ENCODE measurements at regions not wholly inside any gene's neighbourhood (a gene's known extent, or its start where the extent isn't known, plus 50 kb on each side); places are given as distances from the start of the nearest gene placed in this dataset.

DNA sequence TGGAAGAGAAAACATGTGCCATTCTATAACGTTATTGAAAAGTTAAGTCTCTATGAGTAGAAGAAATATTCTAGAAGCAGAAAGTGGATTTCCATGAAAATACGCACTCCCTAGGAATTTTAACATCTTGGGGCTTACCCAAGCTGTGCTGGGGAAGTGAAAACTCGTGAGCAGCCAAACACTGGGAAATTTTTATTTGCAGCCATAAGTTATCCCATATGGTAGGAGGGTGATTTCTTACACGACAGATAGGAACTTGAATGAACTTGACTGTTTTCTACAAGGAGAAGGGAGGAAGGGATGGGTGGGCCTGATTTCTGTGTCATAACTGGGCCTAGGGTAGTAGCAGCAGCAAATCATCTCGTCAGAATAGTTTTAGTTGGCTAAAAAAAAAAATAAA, 272.6 kb downstream of the ETAA1 start:
- TF ChIP-seq POLR2AphosphoS5 (IDR thresholded peaks at IDR 0.05) (no peak), EZH2 (IDR thresholded peaks at IDR 0.05; ENCODE audit: borderline replicate concordance, insufficient read depth, low read length, poor library complexity, severe bottlenecking) (no peak)
- TF ChIP-seq, protein P1, sequence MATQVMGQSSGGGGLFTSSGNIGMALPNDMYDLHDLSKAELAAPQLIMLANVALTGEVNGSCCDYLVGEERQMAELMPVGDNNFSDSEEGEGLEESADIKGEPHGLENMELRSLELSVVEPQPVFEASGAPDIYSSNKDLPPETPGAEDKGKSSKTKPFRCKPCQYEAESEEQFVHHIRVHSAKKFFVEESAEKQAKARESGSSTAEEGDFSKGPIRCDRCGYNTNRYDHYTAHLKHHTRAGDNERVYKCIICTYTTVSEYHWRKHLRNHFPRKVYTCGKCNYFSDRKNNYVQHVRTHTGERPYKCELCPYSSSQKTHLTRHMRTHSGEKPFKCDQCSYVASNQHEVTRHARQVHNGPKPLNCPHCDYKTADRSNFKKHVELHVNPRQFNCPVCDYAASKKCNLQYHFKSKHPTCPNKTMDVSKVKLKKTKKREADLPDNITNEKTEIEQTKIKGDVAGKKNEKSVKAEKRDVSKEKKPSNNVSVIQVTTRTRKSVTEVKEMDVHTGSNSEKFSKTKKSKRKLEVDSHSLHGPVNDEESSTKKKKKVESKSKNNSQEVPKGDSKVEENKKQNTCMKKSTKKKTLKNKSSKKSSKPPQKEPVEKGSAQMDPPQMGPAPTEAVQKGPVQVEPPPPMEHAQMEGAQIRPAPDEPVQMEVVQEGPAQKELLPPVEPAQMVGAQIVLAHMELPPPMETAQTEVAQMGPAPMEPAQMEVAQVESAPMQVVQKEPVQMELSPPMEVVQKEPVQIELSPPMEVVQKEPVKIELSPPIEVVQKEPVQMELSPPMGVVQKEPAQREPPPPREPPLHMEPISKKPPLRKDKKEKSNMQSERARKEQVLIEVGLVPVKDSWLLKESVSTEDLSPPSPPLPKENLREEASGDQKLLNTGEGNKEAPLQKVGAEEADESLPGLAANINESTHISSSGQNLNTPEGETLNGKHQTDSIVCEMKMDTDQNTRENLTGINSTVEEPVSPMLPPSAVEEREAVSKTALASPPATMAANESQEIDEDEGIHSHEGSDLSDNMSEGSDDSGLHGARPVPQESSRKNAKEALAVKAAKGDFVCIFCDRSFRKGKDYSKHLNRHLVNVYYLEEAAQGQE (IDR thresholded peaks at IDR 0.05; ENCODE audit: borderline replicate concordance) = no peak
- TF ChIP-seq, protein P2, sequence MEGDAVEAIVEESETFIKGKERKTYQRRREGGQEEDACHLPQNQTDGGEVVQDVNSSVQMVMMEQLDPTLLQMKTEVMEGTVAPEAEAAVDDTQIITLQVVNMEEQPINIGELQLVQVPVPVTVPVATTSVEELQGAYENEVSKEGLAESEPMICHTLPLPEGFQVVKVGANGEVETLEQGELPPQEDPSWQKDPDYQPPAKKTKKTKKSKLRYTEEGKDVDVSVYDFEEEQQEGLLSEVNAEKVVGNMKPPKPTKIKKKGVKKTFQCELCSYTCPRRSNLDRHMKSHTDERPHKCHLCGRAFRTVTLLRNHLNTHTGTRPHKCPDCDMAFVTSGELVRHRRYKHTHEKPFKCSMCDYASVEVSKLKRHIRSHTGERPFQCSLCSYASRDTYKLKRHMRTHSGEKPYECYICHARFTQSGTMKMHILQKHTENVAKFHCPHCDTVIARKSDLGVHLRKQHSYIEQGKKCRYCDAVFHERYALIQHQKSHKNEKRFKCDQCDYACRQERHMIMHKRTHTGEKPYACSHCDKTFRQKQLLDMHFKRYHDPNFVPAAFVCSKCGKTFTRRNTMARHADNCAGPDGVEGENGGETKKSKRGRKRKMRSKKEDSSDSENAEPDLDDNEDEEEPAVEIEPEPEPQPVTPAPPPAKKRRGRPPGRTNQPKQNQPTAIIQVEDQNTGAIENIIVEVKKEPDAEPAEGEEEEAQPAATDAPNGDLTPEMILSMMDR (IDR thresholded peaks at IDR 0.05; ENCODE audit: poor library complexity, severe bottlenecking) = no peak

Measured in neural cell (in vitro differentiated cells).